GM19023 (cell line): ENCODE measurements at regions not wholly inside any gene's neighbourhood (a gene's known extent, or its start where the extent isn't known, plus 50 kb on each side); places are given as distances from the start of the nearest gene placed in this dataset.

Experiments
- ATAC-seq: cut with Tn5 transposase; IDR thresholded peaks from one replicate; pipeline ENCODE4 v1.9.1; 2021; ENCODE audit warnings: mild to moderate bottlenecking, moderate library complexity; ENCODE audit not compliant: unreplicated experiment

- no peak for ATAC-seq
Measured at GRCh38 chr1:68378296-68379084, 71.3 kb downstream of the RPE65 start.

- ATAC-seq: no peak
Measured at GRCh38 chr1:68377098-68377497, 72.7 kb downstream of the RPE65 start.

GRCh38 chr1:68376441-68376840 lies 73.3 kb downstream of the RPE65 start:
- ATAC-seq: no peak

GRCh38 chr1:68375919-68376318 lies 73.8 kb downstream of the RPE65 start:
- no peak for ATAC-seq

- no peak for ATAC-seq
Measured at GRCh38 chr1:68373173-68373572, 76.6 kb downstream of the RPE65 start.

GRCh38 chr1:68372487-68372886 lies 77.3 kb downstream of the RPE65 start:
- no peak for ATAC-seq

- ATAC-seq: no peak
Measured at GRCh38 chr1:68370101-68370915, 79.4 kb downstream of the RPE65 start.

GRCh38 chr1:68366572-68366971 lies 83.2 kb downstream of the RPE65 start:
- no peak for ATAC-seq

- no peak for ATAC-seq
Measured at GRCh38 chr1:68365709-68366382, 83.9 kb downstream of the RPE65 start.

GRCh38 chr1:68363339-68363738 lies 86.4 kb downstream of the RPE65 start:
- ATAC-seq: no peak

GRCh38 chr1:68361346-68361910 lies 88.3 kb downstream of the RPE65 start:
- no peak for ATAC-seq

GRCh38 chr1:68359045-68359444 lies 90.7 kb downstream of the RPE65 start:
- no peak for ATAC-seq

GRCh38 chr1:68358439-68358838 lies 91.3 kb downstream of the RPE65 start:
- ATAC-seq: no peak

- no peak for ATAC-seq
Measured at GRCh38 chr1:68355614-68356013, 94.1 kb downstream of the RPE65 start.

GRCh38 chr1:68352202-68352601 lies 97.6 kb downstream of the RPE65 start:
- no peak for ATAC-seq

GRCh38 chr1:68347415-68347814 lies 102.3 kb downstream of the RPE65 start:
- peak; percentile 89 for ATAC-seq

- ATAC-seq: no peak
Measured at GRCh38 chr1:68346188-68346808, 103.5 kb downstream of the RPE65 start.

- ATAC-seq: no peak
Measured at GRCh38 chr1:68344208-68344607, 105.5 kb downstream of the RPE65 start.

GRCh38 chr1:68340951-68341350 lies 108.6 kb upstream of the WLS start:
- ATAC-seq: no peak

GRCh38 chr1:68339505-68339904 lies 107.2 kb upstream of the WLS start:
- no peak for ATAC-seq

- no peak for ATAC-seq
Measured at GRCh38 chr1:68338081-68338480, 105.8 kb upstream of the WLS start.
